Psoas muscle (tissue), 7 donors: ENCODE measurements at regions not wholly inside any gene's neighbourhood (a gene's known extent, or its start where the extent isn't known, plus 50 kb on each side); places are given as distances from the start of the nearest gene placed in this dataset.

ENCODE experiments used
- ATAC-seq, 4 donors: fragments of 200-7000 bp; cut with Tn5 transposase; one replicate each; pipeline ENCODE4 v1.9.1; 2020; ENCODE audit warnings: moderate library complexity in 3 of 4, mild to moderate bottlenecking in 2 of 4
- DNase-seq, 2 donors: peaks; one replicate each; pipeline ENCODE4 v3.0.0-alpha.2; 2020
- H3K27ac ChIP-seq: fragments of 200-600 bp; one replicate; pipeline ENCODE4 v1.8.0; 2022
- H3K27me3 ChIP-seq, 3 donors: fragments of 200-600 bp in 1 of 3; one replicate each; pipeline versions ENCODE4 v1.6.1 to v1.8.0; 2013 to 2022; ENCODE audit warnings: low read length in 2 of 3, mild to moderate bottlenecking in 2 of 3, moderate library complexity in 1 of 3; ENCODE audit not compliant: insufficient read depth in 3 of 3
- H3K36me3 ChIP-seq, 2 donors: fragments of 200-600 bp in 1 of 2; one replicate each; pipeline versions ENCODE4 v1.6.1 to v1.8.0; 2013 to 2022; ENCODE audit warnings: low read depth in 1 of 2, mild to moderate bottlenecking in 1 of 2, moderate library complexity in 1 of 2; ENCODE audit not compliant: insufficient read depth in 1 of 2
- H3K4me1 ChIP-seq: fragments of 200-600 bp; one replicate; pipeline ENCODE4 v1.8.0; 2022
- H3K4me3 ChIP-seq: fragments of 200-600 bp; one replicate; pipeline ENCODE4 v1.8.0; 2022; ENCODE audit warnings: mild to moderate bottlenecking
- H3K9me3 ChIP-seq: fragments of 200-600 bp; one replicate; pipeline ENCODE4 v1.8.0; 2022
- WGBS, 3 donors: extraction: QIAGEN DNeasy Blood & Tissue Kit; methylation state at CpG; one replicate each; pipeline versions ENCODE4 v1.1.6 to v1.1.7; 2013; 5-methylcytosine and 5-hydroxymethylcytosine counted together
- intact Hi-C, 2 donors: fragments of 100-400 bp; cut with DNase I; formaldehyde crosslinking; loops; one replicate each; pipeline versions ENCODE4 v1.11.0 to v1.14.2; 2022
- TF ChIP-seq, protein P1 (sequence below): fragments of 200-600 bp; IDR thresholded peaks from one replicate; pipeline ENCODE4 v1.8.0; 2022; ENCODE audit warnings: antibody characterized with exemption
- donor health status: healthy with polysubstance abuse.
- donor health status: DM: no; HTN: no; CAD: no; lungs with moderate emphysema.
- donor health status: Bipolar disorder and iron deficiency.
- donor health status: healthy.
- donor health status: DM: yes; HTN: yes; CAD: no.
- donor health status: DM: no; HTN: no; CAD: no.
- donor health status: DM: yes; HTN: yes; CAD: no.

DNA sequence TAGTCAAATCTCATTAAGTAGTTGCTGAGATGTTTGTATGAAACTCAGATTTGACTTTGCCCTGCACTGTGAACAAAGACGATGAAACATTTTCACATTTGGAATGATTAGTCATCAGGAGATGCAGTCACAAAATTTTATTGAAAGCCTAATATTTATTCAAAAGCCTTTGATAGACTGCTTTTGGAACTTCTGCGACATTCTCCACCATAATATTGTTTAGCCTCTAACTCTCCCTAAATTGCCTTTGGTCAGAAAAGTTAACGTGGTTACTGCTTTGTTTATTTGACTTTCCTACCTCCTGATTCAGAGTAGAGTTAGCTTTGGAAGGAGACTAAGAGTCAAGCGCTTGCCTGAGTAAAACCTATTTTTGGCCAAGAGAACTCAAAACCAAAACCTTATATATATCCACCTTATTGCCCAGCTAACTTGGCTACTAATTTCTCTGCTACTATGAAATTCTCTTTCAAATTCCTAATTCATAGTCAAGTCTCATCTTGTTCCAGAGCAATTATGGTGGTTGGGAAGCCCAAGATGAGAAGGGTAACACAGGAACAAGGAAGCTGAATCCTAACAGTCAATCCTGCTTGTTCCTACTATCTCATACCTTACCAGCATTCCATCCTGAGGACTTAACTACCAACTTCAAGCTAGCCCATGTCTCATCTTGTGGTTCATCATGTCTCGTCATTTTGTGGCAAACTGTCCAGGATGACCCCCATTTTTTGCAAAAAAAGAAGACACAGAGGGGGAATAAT is 429.6 kb downstream of the USP25 start:
- no peak overlapping the region for H3K27ac ChIP-seq
- no peaks in the 10 kb centered on the region for H3K36me3 ChIP-seq
- TF ChIP-seq, protein P1, sequence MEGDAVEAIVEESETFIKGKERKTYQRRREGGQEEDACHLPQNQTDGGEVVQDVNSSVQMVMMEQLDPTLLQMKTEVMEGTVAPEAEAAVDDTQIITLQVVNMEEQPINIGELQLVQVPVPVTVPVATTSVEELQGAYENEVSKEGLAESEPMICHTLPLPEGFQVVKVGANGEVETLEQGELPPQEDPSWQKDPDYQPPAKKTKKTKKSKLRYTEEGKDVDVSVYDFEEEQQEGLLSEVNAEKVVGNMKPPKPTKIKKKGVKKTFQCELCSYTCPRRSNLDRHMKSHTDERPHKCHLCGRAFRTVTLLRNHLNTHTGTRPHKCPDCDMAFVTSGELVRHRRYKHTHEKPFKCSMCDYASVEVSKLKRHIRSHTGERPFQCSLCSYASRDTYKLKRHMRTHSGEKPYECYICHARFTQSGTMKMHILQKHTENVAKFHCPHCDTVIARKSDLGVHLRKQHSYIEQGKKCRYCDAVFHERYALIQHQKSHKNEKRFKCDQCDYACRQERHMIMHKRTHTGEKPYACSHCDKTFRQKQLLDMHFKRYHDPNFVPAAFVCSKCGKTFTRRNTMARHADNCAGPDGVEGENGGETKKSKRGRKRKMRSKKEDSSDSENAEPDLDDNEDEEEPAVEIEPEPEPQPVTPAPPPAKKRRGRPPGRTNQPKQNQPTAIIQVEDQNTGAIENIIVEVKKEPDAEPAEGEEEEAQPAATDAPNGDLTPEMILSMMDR, result no peak
- no peaks in the 10 kb centered on the region for H3K9me3 ChIP-seq
- DNase-seq, result no peak
- ATAC-seq, result no peak
- no peak overlapping the region for H3K4me3 ChIP-seq
- intact Hi-C loops, result no loop called here
- no peaks in the 10 kb centered on the region for H3K27me3 ChIP-seq
- WGBS, 3 donors, result 90 to 92% (median 90%) methylated on average over 5 of the region's 5 CpGs
- no peaks in the 10 kb centered on the region for H3K4me1 ChIP-seq

DNA sequence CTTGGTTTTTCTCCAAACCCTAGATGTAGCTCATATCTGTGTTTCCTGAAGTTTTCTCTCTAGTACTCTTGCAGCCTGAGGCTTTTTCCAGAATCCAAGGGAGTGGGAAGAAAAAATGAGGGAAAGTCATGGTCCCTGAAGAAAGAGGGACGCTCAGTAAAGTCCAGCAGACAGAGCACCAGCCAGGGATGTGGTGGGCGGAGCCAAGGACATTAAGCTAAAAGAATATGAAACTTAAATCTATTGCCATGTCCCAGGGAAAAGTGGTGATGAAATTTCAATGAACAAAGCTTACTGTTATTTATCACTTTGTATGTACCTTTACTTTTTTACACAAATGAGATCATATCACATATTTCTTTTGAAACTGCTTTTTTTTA is 430.2 kb downstream of the USP25 start:
- intact Hi-C loops, result no loop called here
- H3K36me3 ChIP-seq, result no peaks in the 10 kb centered on the region
- no peak overlapping the region for H3K27ac ChIP-seq
- no peaks in the 10 kb centered on the region for H3K9me3 ChIP-seq
- no peaks in the 10 kb centered on the region for H3K27me3 ChIP-seq
- TF ChIP-seq, protein P1, result no peak
- H3K4me1 ChIP-seq, result no peaks in the 10 kb centered on the region
- DNase-seq (no peak), ATAC-seq (no peak)
- H3K4me3 ChIP-seq, result no peak overlapping the region
- WGBS, 3 donors, result 82 to 91% (median 87%) methylated on average over 2 of the region's 2 CpGs

DNA sequence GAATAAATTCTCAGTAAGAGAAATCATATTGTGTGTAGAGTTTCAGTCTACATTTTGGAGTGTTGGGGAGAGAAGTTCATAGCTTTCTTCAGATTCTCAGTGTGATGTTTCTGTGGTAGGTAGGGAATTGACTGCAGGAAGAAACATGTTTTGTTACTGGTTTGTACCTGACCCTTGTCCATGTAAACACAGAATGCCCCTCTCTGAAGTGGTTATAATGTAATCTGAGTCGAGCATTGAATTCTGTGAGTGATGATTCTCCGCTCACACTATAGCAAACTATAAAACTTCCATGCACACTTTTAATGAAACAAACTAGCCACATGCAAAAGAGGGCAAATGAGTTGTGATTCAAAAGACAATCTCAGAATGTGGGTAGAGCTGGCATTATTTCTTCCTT is 433.2 kb downstream of the USP25 start:
- no peak overlapping the region for H3K4me3 ChIP-seq

DNA sequence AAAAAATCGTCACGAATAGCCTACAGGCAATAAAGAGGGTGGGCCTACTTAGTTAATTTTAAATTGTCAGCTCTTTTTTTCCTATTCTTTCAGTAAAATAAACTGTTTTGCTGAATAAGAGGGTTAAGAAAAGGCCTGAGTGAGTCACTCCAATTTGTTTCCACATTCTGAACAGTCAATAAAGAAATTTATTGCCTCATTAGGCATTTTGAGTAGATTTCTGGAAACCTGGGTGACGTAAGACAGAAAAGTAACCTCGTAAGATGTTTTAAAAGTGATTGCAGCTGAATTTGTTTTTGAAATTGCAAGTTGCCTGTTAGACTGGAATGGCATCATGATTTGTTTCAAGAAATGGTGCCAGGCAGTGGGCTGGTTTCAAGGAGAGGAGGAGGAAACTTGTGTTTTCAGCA is 439.3 kb downstream of the USP25 start:
- intact Hi-C loops, result no loop called here
- Histone ChIP-seq H3K4me1 (no peaks in the 10 kb centered on the region), H3K4me3 (no peak overlapping the region), H3K9me3 (no peaks in the 10 kb centered on the region), H3K27me3 (no peaks in the 10 kb centered on the region), H3K27ac (no peak overlapping the region), H3K36me3 (no peaks in the 10 kb centered on the region)
- DNase-seq (no peak), ATAC-seq (no peak)
- 68 to 86% (median 69%) methylated on average over 4 of the region's 4 CpGs for WGBS, 3 donors
- TF ChIP-seq, protein P1, result no peak

More for the DNA sequence above, 433.2 kb downstream of the USP25 start:
- Histone ChIP-seq H3K4me1 (no peaks in the 10 kb centered on the region), H3K9me3 (no peaks in the 10 kb centered on the region), H3K27me3 (no peaks in the 10 kb centered on the region), H3K27ac (no peak overlapping the region), H3K36me3 (no peaks in the 10 kb centered on the region)
- TF ChIP-seq, protein P1, result no peak
- intact Hi-C loops, result no loop called here
- 68 to 78% (median 72%) methylated on average over 2 of the region's 2 CpGs for WGBS, 3 donors
- DNase-seq, result no peak
- no peak for ATAC-seq

DNA sequence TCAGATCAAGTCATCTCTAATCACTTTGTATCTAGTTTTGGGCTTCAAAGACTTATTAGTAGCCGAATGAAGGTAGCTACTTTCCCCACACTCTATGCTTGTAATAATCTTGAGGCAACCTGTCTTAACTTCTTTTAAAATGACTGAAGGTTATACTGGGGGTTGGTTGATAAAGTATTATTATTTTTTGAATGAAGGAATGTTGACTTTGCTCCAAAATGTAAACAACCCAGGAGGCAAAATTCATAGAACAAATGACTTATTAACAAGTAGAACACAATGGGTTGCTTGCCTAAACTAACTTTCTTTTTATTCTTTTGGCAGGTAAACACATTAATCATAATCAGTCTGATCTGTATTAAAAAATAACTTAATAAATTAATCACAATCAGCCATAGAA is 440.0 kb downstream of the USP25 start:
- no peak overlapping the region for H3K27ac ChIP-seq
- intact Hi-C loops, result no loop called here
- TF ChIP-seq, protein P1, result no peak
- H3K4me3 ChIP-seq, result no peak overlapping the region
- H3K4me1 ChIP-seq, result no peaks in the 10 kb centered on the region
- ATAC-seq, result no peak
- DNase-seq, result no peak
- WGBS, 3 donors, result 89 to 100% (median 95%) methylated on average over 1 of the region's 1 CpG
- H3K9me3 ChIP-seq, result no peaks in the 10 kb centered on the region
- no peaks in the 10 kb centered on the region for H3K36me3 ChIP-seq
- H3K27me3 ChIP-seq, result no peaks in the 10 kb centered on the region
